Gastrocnemius medialis (tissue), 4 donors: ENCODE measurements at regions not wholly inside any gene's neighbourhood (a gene's known extent, or its start where the extent isn't known, plus 50 kb on each side); places are given as distances from the start of the nearest gene placed in this dataset.

ENCODE experiments used
- CTCF ChIP-seq, 5 experiments: fragments of 450-650 bp in 3 of 5; fragments of 200-600 bp in 2 of 5; sonication (generic) in 2 of 5; IDR thresholded peaks in 4 of 5; conservative IDR thresholded peaks in 1 of 5; 1 replicate in 4 of 5; 2 replicates in 1 of 5; pipeline ENCODE4 v1.5.1; 2016 to 2019; ENCODE audit warnings: antibody characterized with exemption in 5 of 5, mild to moderate bottlenecking in 3 of 5, moderate library complexity in 3 of 5
- POLR2A ChIP-seq, 2 donors: fragments of 450-650 bp; IDR thresholded peaks; one replicate each; pipeline ENCODE4 v1.6.1; 2017; ENCODE audit warnings: antibody characterized with exemption in 2 of 2, mild to moderate bottlenecking in 2 of 2, moderate library complexity in 2 of 2

- TF ChIP-seq CTCF (IDR thresholded peaks at IDR 0.05 in 4 of 5, conservative IDR thresholded peaks at IDR 0.05 in 1 of 5) (no peak), POLR2A (IDR thresholded peaks at IDR 0.05) (no peak)
These were observed 335.8 kb downstream of the GADD45G start for GRCh38 chr9:89940625-89941024.
